ENCODE measurements at regions not wholly inside any gene's neighbourhood (a gene's known extent, or its start where the extent isn't known, plus 50 kb on each side); places are given as distances from the start of the nearest gene placed in this dataset.

DNA sequence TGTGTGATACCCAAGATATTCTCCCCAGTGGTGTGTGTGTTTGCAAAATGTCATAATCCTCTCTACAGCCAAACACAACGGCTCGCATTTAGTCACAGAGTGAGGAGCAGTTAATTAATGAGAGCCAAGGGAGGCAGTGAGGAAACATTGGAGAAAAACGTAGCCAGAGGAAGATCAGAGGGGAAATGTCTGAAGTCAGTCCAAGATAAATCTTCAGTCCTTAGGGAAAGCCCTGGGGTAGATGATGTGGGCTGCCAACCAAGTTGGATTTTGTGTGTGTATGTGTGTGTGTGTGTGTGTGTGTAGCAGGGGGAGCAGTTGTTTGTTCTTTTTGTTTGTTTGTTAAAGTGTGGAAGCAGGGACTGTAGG lies 201.0 kb upstream of the PTBP2 start:
- TF ChIP-seq POLR2AphosphoS5 (IDR thresholded peaks at IDR 0.05; ENCODE audit: low read depth) (no peak), GABPA (IDR thresholded peaks at IDR 0.05; ENCODE audit: low read depth) (no peak), SPI1 (IDR thresholded peaks at IDR 0.05; ENCODE audit: borderline replicate concordance, low read depth) (no peak)
- TF ChIP-seq, protein P1, sequence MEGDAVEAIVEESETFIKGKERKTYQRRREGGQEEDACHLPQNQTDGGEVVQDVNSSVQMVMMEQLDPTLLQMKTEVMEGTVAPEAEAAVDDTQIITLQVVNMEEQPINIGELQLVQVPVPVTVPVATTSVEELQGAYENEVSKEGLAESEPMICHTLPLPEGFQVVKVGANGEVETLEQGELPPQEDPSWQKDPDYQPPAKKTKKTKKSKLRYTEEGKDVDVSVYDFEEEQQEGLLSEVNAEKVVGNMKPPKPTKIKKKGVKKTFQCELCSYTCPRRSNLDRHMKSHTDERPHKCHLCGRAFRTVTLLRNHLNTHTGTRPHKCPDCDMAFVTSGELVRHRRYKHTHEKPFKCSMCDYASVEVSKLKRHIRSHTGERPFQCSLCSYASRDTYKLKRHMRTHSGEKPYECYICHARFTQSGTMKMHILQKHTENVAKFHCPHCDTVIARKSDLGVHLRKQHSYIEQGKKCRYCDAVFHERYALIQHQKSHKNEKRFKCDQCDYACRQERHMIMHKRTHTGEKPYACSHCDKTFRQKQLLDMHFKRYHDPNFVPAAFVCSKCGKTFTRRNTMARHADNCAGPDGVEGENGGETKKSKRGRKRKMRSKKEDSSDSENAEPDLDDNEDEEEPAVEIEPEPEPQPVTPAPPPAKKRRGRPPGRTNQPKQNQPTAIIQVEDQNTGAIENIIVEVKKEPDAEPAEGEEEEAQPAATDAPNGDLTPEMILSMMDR (IDR thresholded peaks at IDR 0.05; ENCODE audit: insufficient read depth, low read length): no peak
- TF ChIP-seq, protein P2, sequence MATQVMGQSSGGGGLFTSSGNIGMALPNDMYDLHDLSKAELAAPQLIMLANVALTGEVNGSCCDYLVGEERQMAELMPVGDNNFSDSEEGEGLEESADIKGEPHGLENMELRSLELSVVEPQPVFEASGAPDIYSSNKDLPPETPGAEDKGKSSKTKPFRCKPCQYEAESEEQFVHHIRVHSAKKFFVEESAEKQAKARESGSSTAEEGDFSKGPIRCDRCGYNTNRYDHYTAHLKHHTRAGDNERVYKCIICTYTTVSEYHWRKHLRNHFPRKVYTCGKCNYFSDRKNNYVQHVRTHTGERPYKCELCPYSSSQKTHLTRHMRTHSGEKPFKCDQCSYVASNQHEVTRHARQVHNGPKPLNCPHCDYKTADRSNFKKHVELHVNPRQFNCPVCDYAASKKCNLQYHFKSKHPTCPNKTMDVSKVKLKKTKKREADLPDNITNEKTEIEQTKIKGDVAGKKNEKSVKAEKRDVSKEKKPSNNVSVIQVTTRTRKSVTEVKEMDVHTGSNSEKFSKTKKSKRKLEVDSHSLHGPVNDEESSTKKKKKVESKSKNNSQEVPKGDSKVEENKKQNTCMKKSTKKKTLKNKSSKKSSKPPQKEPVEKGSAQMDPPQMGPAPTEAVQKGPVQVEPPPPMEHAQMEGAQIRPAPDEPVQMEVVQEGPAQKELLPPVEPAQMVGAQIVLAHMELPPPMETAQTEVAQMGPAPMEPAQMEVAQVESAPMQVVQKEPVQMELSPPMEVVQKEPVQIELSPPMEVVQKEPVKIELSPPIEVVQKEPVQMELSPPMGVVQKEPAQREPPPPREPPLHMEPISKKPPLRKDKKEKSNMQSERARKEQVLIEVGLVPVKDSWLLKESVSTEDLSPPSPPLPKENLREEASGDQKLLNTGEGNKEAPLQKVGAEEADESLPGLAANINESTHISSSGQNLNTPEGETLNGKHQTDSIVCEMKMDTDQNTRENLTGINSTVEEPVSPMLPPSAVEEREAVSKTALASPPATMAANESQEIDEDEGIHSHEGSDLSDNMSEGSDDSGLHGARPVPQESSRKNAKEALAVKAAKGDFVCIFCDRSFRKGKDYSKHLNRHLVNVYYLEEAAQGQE (IDR thresholded peaks at IDR 0.05; ENCODE audit: insufficient replicate concordance, low read depth): no peak

DNA sequence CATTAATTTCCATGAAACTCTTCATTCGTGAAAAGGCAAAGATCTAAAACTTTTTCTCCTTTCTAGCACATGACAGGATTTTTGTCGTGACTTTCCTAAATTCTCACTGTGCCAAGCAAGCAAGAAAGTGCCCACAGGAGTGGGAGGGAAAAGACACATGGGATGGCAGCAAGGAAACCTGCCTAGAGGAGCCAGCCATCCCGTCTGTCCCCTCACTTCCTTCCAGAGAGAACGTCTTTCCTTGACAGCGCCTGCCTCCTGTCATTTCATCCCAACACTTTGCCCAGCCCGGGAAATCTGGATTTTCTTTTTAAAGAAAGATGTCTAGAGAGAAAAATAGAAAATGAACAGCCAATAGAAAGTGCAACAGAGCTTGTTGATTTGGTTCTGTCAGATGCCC lies 200.6 kb upstream of the PTBP2 start:
- H3K27ac ChIP-seq (replicated peaks): no peak overlapping the region
- H3K4me3 ChIP-seq (replicated peaks; ENCODE audit: insufficient read depth, low read length): no peak overlapping the region
- DNase-seq (ENCODE audit: low read depth in 1 of 2, low spot score in 1 of 2): no peak
- TF ChIP-seq, protein P1 (IDR thresholded peaks at IDR 0.05; ENCODE audit: insufficient read depth, low read length): no peak
- no peaks in the 10 kb centered on the region for H3K27me3 ChIP-seq (ENCODE audit: insufficient read depth, poor library complexity, severe bottlenecking)

More for the DNA sequence above, 201.0 kb upstream of the PTBP2 start:
- H3K27me3 ChIP-seq (ENCODE audit: insufficient read depth, poor library complexity, severe bottlenecking): no peaks in the 10 kb centered on the region
- no peak overlapping the region for H3K27ac ChIP-seq (replicated peaks)
- no peak for DNase-seq (ENCODE audit: low read depth in 1 of 2, low spot score in 1 of 2)
- H3K4me3 ChIP-seq (replicated peaks; ENCODE audit: insufficient read depth, low read length): no peak overlapping the region

DNA sequence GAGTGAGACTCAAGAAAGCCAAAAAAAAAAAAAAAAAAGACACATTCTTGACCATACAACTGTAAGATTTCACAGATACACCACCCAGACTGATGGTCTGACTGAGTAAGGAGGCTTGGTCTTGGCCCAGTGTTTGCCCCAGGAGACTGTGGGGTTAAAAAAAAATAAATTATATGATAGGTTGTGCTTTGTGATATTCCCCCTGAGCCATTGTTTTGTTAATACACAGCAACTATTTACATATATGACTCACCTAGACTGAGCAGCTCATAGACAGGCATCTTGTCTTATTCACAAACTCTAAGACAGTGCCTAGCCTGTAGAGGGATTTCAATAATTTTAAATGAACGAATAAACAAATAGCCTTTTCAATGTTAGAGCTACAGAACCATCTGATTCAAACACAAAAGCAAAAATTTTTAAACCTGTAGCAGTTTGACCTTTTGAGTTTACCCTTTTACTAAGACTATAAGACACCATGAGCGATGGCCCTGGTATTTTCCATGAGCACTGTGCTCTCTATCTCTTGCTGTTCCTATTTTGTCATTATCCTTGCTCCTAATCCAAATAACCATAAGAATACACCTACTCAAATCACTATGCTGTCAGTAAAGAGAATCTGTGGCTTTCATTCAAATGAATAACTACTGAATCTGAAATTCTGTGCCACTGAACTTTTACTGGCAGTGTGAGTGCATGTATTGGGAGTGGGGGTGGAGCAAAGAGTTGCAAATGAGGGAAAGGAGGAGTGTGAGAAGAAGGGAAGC lies 199.4 kb upstream of the PTBP2 start:
- DNase-seq (ENCODE audit: low read depth in 1 of 2, low spot score in 1 of 2): no peak
- TF ChIP-seq SPI1 (IDR thresholded peaks at IDR 0.05; ENCODE audit: borderline replicate concordance, low read depth) (no peak), POLR2AphosphoS5 (IDR thresholded peaks at IDR 0.05; ENCODE audit: low read depth) (no peak), GABPA (IDR thresholded peaks at IDR 0.05; ENCODE audit: low read depth) (no peak)
- TF ChIP-seq, protein P1 (IDR thresholded peaks at IDR 0.05; ENCODE audit: insufficient read depth, low read length): no peak
- Histone ChIP-seq H3K27ac (replicated peaks) (no peak overlapping the region), H3K4me3 (replicated peaks; ENCODE audit: insufficient read depth, low read length) (no peak overlapping the region), H3K27me3 (ENCODE audit: insufficient read depth, poor library complexity, severe bottlenecking) (no peaks in the 10 kb centered on the region)

DNA sequence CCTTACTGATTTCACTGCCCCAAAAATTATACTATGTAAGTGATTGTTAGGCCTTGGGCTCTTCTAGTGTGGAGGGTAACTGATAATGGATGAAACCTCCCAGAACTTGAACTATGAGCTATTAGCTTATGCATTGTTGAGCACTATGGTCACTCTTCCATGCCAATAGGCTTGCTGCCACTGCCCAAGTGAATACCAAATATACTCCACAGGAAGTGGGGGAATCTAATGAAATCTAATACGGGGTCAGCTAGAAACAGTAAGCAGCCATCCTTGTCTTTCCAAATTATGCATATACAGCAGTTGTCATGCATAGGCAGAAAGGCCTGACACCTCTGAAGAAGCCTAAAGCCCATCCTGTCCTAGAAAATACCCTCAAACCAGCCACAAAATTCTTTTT lies 198.7 kb upstream of the PTBP2 start:
- Histone ChIP-seq H3K4me3 (replicated peaks; ENCODE audit: insufficient read depth, low read length) (no peak overlapping the region), H3K27me3 (ENCODE audit: insufficient read depth, poor library complexity, severe bottlenecking) (no peaks in the 10 kb centered on the region), H3K27ac (replicated peaks) (no peak overlapping the region)
- TF ChIP-seq, protein P2 (IDR thresholded peaks at IDR 0.05; ENCODE audit: insufficient replicate concordance, low read depth): no peak
- TF ChIP-seq POLR2AphosphoS5 (IDR thresholded peaks at IDR 0.05; ENCODE audit: low read depth) (no peak), SPI1 (IDR thresholded peaks at IDR 0.05; ENCODE audit: borderline replicate concordance, low read depth) (no peak), GABPA (IDR thresholded peaks at IDR 0.05; ENCODE audit: low read depth) (no peak)
- TF ChIP-seq, protein P1 (IDR thresholded peaks at IDR 0.05; ENCODE audit: insufficient read depth, low read length): no peak
- DNase-seq (ENCODE audit: low read depth in 1 of 2, low spot score in 1 of 2): no peak
